K562 (cell line): ENCODE measurements at regions not wholly inside any gene's neighbourhood (a gene's known extent, or its start where the extent isn't known, plus 50 kb on each side); places are given as distances from the start of the nearest gene placed in this dataset.

ENCODE experiments used
- ATAC-seq: fragments of 200-7000 bp; cut with Tn5 transposase; 3 replicates; pipeline ENCODE4 v1.9.1; 2020; ENCODE audit warnings: moderate library complexity
- BruUV-seq: library from RNA; stranded (reverse); fragments of 400-500 nt; replicated peaks from 2 replicates; lab custom pipeline; 2021; lab: Mats Ljungman, UMichigan
- CTCF ChIA-PET: fragments of 300-600 bp; formaldehyde crosslinking; extraction: SDS; loops from one replicate; lab custom pipeline; 2021; ENCODE audit warnings: low intra/inter-chr PET ratio; lab: Yijun Ruan, JAX
- POLR2A ChIA-PET: fragments of 300-600, 350-650 bp; sonication (Branson Sonifier 250); formaldehyde crosslinking; extraction: SDS; loops from one replicate; lab custom pipeline; 2021; ENCODE audit warnings: antibody characterized with exemption, inconsistent platforms; lab: Yijun Ruan, JAX
- DNase-seq, 4 experiments: peaks; one replicate each; pipeline versions ENCODE4 v3.0.0 to v3.0.0-alpha.2; 2011 to 2018; ENCODE audit warnings: low spot score in 3 of 4, mixed read lengths in 3 of 4; ENCODE audit errors: extremely low read depth in 1 of 4
- FAIRE-seq: peaks from 2 replicates; lab custom pipeline; 2011; peaks lifted over from hg19 to GRCh38; lab: Jason Lieb, UNC
- H2AFZ ChIP-seq: 2 replicates; pipeline ENCODE4 v1.6.0; 2011; ENCODE audit warnings: low read depth, low read length, control low read depth, inconsistent platforms
- H3K27ac ChIP-seq: fragments of 200-600 bp; 3 replicates; pipeline ENCODE4 v1.8.0; 2011; ENCODE audit warnings: low read depth, mild to moderate bottlenecking, control low read depth, inconsistent platforms, low read length, moderate library complexity, mixed read lengths; ENCODE audit errors: extremely low read depth
- H3K27me3 ChIP-seq, 2 experiments: fragments of 300-600 bp in 1 of 2; 2 replicates in 1 of 2; 3 replicates in 1 of 2; pipeline versions ENCODE4 v1.6.0 to v1.8.0; 2011; ENCODE audit warnings: inconsistent platforms in 2 of 2, low read length in 2 of 2, mild to moderate bottlenecking in 1 of 2, mixed read lengths in 1 of 2, moderate library complexity in 1 of 2; ENCODE audit not compliant: control insufficient read depth in 2 of 2, insufficient read depth in 2 of 2
- H3K36me3 ChIP-seq: fragments of 300-600 bp; 3 replicates; pipeline ENCODE4 v1.8.0; 2011; ENCODE audit warnings: mild to moderate bottlenecking, low read length, inconsistent platforms; ENCODE audit not compliant: control insufficient read depth, insufficient read depth
- H3K4me1 ChIP-seq, 2 experiments: fragments of 200-600 bp in 1 of 2; replicated peaks in 1 of 2; 2 replicates in 1 of 2; 3 replicates in 1 of 2; pipeline versions ENCODE4 v1.5.1 to v1.8.0; 2011; ENCODE audit warnings: inconsistent platforms in 2 of 2, low read length in 2 of 2, mild to moderate bottlenecking in 1 of 2, mixed read lengths in 1 of 2, moderate library complexity in 1 of 2; ENCODE audit not compliant: control insufficient read depth in 2 of 2, insufficient read depth in 2 of 2
- H3K4me2 ChIP-seq: 2 replicates; pipeline ENCODE4 v1.6.1; 2011; ENCODE audit warnings: low read length, control low read depth, inconsistent platforms, mixed read lengths; ENCODE audit not compliant: insufficient read depth
- H3K4me3 ChIP-seq: fragments of 200-600 bp; sonication (generic), shearing (Covaris generic); 2 replicates; pipeline ENCODE4 v1.5.1; 2016; ENCODE audit warnings: control low read depth, inconsistent platforms
- H3K79me2 ChIP-seq: fragments of 200-600 bp; 3 replicates; pipeline ENCODE4 v1.8.0; 2011; ENCODE audit warnings: low read length, inconsistent platforms; ENCODE audit not compliant: control insufficient read depth, insufficient read depth
- H3K9ac ChIP-seq, 2 experiments: 2 replicates each; pipeline versions ENCODE4 v1.6.0 to v1.6.1; 2011; ENCODE audit warnings: low read depth in 2 of 2, low read length in 2 of 2, control low read depth in 1 of 2, inconsistent platforms in 1 of 2, mild to moderate bottlenecking in 1 of 2, mixed read lengths in 1 of 2; ENCODE audit not compliant: insufficient read depth in 1 of 2
- H3K9me1 ChIP-seq: one replicate; pipeline ENCODE4 v1.6.0; 2011; ENCODE audit warnings: inconsistent platforms, mild to moderate bottlenecking, low read length, moderate library complexity; ENCODE audit not compliant: control insufficient read depth, insufficient read depth
- H3K9me3 ChIP-seq: replicated peaks from 2 replicates; pipeline ENCODE4 v1.5.1; 2011; ENCODE audit warnings: low read depth, low read length, inconsistent platforms; ENCODE audit not compliant: control insufficient read depth, insufficient read depth
- H4K20me1 ChIP-seq: replicated peaks from 2 replicates; pipeline ENCODE4 v1.6.1; 2011; ENCODE audit warnings: low read length, inconsistent platforms, mixed read lengths; ENCODE audit not compliant: control insufficient read depth, insufficient read depth
- CBX3 ChIP-seq, 2 experiments: IDR thresholded peaks; 1 replicate in 1 of 2; 2 replicates in 1 of 2; pipeline ENCODE4 v1.6.1; 2012; ENCODE audit warnings: inconsistent platforms in 2 of 2, low read length in 2 of 2, borderline replicate concordance in 1 of 2, control low read depth in 1 of 2
- CEBPG ChIP-seq, 3 experiments: fragments of 200-800 bp in 1 of 3; sonication (Bioruptor generic) in 1 of 3; sonication (generic) in 1 of 3; formaldehyde crosslinking in 1 of 3; IDR thresholded peaks in 2 of 3; conservative IDR thresholded peaks in 1 of 3; 2 replicates each; pipeline versions ENCODE4 v1.6.1 to v1.8.0; 2016 to 2022; ENCODE audit warnings: missing compliant biosample characterization in 2 of 3, missing genetic modification characterization in 2 of 3, mild to moderate bottlenecking in 1 of 3, missing genetic modification reagents in 1 of 3
- EWSR1 ChIP-seq: fragments of 450-650 bp; IDR thresholded peaks from 2 replicates; pipeline ENCODE4 v1.6.1; 2018; ENCODE audit warnings: borderline replicate concordance, mild to moderate bottlenecking, low read depth, moderate library complexity; ENCODE audit not compliant: partially characterized antibody
- GTF2A2 ChIP-seq: IDR thresholded peaks from 2 replicates; pipeline ENCODE4 v1.6.1; 2016; ENCODE audit warnings: mild to moderate bottlenecking, missing genetic modification characterization, missing compliant biosample characterization
- HDAC2 ChIP-seq: fragments of 450-650 bp; IDR thresholded peaks from 2 replicates; pipeline ENCODE4 v1.6.1; 2016; ENCODE audit warnings: mild to moderate bottlenecking
- HMBOX1 ChIP-seq: sonication (generic); IDR thresholded peaks from 2 replicates; pipeline ENCODE4 v1.6.1; 2016
- IFI16 ChIP-seq: fragments of 250-450 bp; sonication (Bioruptor Pico); IDR thresholded peaks from 2 replicates; pipeline ENCODE4 v2.1.2; 2022; ENCODE audit warnings: mild to moderate bottlenecking, inconsistent platforms
- OTX1 ChIP-seq: fragments of 450-650 bp; formaldehyde crosslinking; IDR thresholded peaks from 2 replicates; pipeline ENCODE4 v1.4.0; 2022; ENCODE audit warnings: mild to moderate bottlenecking
- PHTF2 ChIP-seq: fragments of 250-450 bp; sonication (Bioruptor Pico); IDR thresholded peaks from 2 replicates; pipeline ENCODE4 v1.5.0; 2021; ENCODE audit warnings: mild to moderate bottlenecking
- SOX6 ChIP-seq: fragments of 450-650 bp; IDR thresholded peaks from 2 replicates; pipeline ENCODE4 v1.6.1; 2014; ENCODE audit warnings: mild to moderate bottlenecking
- SREBF1 ChIP-seq: fragments of 150-350 bp; IDR thresholded peaks from 2 replicates; pipeline ENCODE4 v1.6.1; 2014; ENCODE audit warnings: antibody characterized with exemption, low read depth, low read length, borderline replicate concordance
- SREBF2 ChIP-seq: sonication (generic); formaldehyde crosslinking; IDR thresholded peaks from 2 replicates; pipeline ENCODE4 v1.4.0; 2020; ENCODE audit warnings: mild to moderate bottlenecking, missing genetic modification reagents
- SUPT5H ChIP-seq: fragments of 450-650 bp; IDR thresholded peaks from 2 replicates; pipeline ENCODE4 v1.6.1; 2016
- ZNF140 ChIP-seq: fragments of 250-450 bp; sonication (Bioruptor Pico); IDR thresholded peaks from 2 replicates; pipeline ENCODE4 v1.8.0; 2021; ENCODE audit warnings: moderate library complexity, mild to moderate bottlenecking, inconsistent platforms
- ZNF253 ChIP-seq: fragments of 250-450 bp; sonication (Bioruptor Pico); conservative IDR thresholded peaks from 2 replicates; pipeline ENCODE4 v1.6.1; 2021; ENCODE audit warnings: mild to moderate bottlenecking
- ZNF436 ChIP-seq: fragments of 250-450, 450-650 bp; sonication (Bioruptor Pico); formaldehyde crosslinking; IDR thresholded peaks from 2 replicates; pipeline ENCODE4 v1.7.0; 2020; ENCODE audit warnings: mild to moderate bottlenecking
- ZNF589 ChIP-seq: fragments of 200-800 bp; sonication (Bioruptor generic); IDR thresholded peaks from 2 replicates; pipeline ENCODE4 v1.6.1; 2016; ENCODE audit warnings: low read depth, missing genetic modification characterization, missing compliant biosample characterization
- WGBS: fragments of 100-300 bp; shearing (Covaris generic); methylation state at CpG from one replicate; pipeline ENCODE4 v1.1.6; 2016; ENCODE audit warnings: low coverage, mixed read lengths; ENCODE audit not compliant: insufficient coverage; ENCODE audit errors: missing lambda C conversion rate; 5-methylcytosine and 5-hydroxymethylcytosine counted together
- in situ Hi-C: fragments of 300-500 bp; cut with MboI; formaldehyde crosslinking; loops from 4 replicates; pipeline ENCODE4 v1.15.0; 2018; ENCODE audit warnings: inconsistent platforms, mixed read lengths
- intact Hi-C: fragments of 100-400 bp; cut with micrococcal nuclease; formaldehyde crosslinking; loops from 2 replicates; pipeline ENCODE4 v1.14.2; 2022
- TF ChIP-seq, protein P1 (sequence below): fragments of 250-450 bp; sonication (Bioruptor Pico); IDR thresholded peaks from 2 replicates; pipeline ENCODE4 v1.8.0; 2022; ENCODE audit warnings: inconsistent platforms
- TF ChIP-seq, protein P2 (sequence below): fragments of 450-650 bp; IDR thresholded peaks from 2 replicates; pipeline ENCODE4 v1.6.1; 2016; ENCODE audit warnings: low read depth, mild to moderate bottlenecking, moderate library complexity

- in situ Hi-C loops, result no loop called here
Measured at GRCh38 chr10:21234761-21235160, 290.7 kb downstream of the SKIDA1 start.

More at GRCh38 chr10:21234761-21235160, 290.7 kb downstream of the SKIDA1 start:
- no peaks in the 10 kb centered on the region for H3K9me1 ChIP-seq
- BruUV-seq, result no TSS peak
- FAIRE-seq (no peak), DNase-seq (no peak), ATAC-seq (no peak)
- WGBS, result 34% methylated on average over 6 of the region's 6 CpGs
- no peaks in the 10 kb centered on the region for H3K79me2 ChIP-seq
- H3K9me3 ChIP-seq, result no peaks in the 10 kb centered on the region
- no peak overlapping the region for H3K27ac ChIP-seq
- TF ChIP-seq HDAC2 (no peak), IFI16 (CRISPR knock-in tag) (no peak), EWSR1 (no peak), OTX1 (no peak), ZNF589 (CRISPR knock-in tag) (no peak), ZNF253 (no peak), SREBF2 (CRISPR knock-in tag) (no peak), CEBPG (CRISPR knock-in tag; IDR thresholded peaks at IDR 0.05) (no peak), CEBPG (tag; conservative IDR thresholded peaks at IDR 0.05 in 1 of 2, IDR thresholded peaks at IDR 0.05 in 1 of 2) (no peak), PHTF2 (CRISPR knock-in tag) (no peak), SUPT5H (no peak), GTF2A2 (tag) (no peak), ZNF140 (CRISPR knock-in tag) (no peak), CBX3 (IDR thresholded peaks at IDR 0.05; ENCODE audit: borderline replicate concordance in 1 of 2, low read length in 2 of 2) (no peak), HMBOX1 (no peak), SOX6 (no peak), SREBF1 (no peak), ZNF436 (CRISPR knock-in tag) (no peak)
- TF ChIP-seq, protein P1, sequence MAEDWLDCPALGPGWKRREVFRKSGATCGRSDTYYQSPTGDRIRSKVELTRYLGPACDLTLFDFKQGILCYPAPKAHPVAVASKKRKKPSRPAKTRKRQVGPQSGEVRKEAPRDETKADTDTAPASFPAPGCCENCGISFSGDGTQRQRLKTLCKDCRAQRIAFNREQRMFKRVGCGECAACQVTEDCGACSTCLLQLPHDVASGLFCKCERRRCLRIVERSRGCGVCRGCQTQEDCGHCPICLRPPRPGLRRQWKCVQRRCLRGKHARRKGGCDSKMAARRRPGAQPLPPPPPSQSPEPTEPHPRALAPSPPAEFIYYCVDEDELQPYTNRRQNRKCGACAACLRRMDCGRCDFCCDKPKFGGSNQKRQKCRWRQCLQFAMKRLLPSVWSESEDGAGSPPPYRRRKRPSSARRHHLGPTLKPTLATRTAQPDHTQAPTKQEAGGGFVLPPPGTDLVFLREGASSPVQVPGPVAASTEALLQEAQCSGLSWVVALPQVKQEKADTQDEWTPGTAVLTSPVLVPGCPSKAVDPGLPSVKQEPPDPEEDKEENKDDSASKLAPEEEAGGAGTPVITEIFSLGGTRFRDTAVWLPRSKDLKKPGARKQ (CRISPR knock-in tag), result no peak
- TF ChIP-seq, protein P2, sequence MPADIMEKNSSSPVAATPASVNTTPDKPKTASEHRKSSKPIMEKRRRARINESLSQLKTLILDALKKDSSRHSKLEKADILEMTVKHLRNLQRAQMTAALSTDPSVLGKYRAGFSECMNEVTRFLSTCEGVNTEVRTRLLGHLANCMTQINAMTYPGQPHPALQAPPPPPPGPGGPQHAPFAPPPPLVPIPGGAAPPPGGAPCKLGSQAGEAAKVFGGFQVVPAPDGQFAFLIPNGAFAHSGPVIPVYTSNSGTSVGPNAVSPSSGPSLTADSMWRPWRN, result no peak
- no peaks in the 10 kb centered on the region for H3K36me3 ChIP-seq
- POLR2A ChIA-PET, result no interaction called here
- no peak overlapping the region for H2AFZ ChIP-seq
- H3K4me1 ChIP-seq, result no peaks in the 10 kb centered on the region; a peak in 1 of 5 replicates
- H3K27me3 ChIP-seq, result no peaks in the 10 kb centered on the region
- H3K4me2 ChIP-seq, result no peak overlapping the region
- no peaks in the 10 kb centered on the region for H4K20me1 ChIP-seq
- H3K4me3 ChIP-seq, result no peak overlapping the region
- intact Hi-C loops, result no loop called here
- no peak overlapping the region for H3K9ac ChIP-seq
- CTCF ChIA-PET, result no interaction called here
